ENCODE measurements at regions not wholly inside any gene's neighbourhood (a gene's known extent, or its start where the extent isn't known, plus 50 kb on each side); places are given as distances from the start of the nearest gene placed in this dataset.

DNA sequence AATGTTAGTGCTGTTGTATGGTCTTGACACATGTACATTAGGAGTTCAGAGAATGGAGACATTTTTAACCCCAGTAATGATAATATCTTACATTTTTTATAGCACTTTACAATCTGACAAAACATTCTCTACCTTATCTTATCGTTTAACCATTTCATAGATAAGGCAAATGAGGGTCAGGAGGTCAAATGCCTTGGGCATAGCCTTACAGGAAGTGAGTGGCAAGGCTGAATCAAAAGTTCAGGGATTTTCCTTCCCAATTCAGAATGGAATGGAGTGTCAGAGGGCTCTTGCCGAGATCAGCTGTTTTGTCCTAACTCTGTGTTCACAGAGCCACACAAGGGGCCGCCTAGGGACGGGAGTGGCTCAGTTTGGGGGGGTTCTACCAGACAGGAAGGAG is 57.6 kb upstream of the AK4 start:
- TF ChIP-seq POLR2A (IDR thresholded peaks at IDR 0.05; ENCODE audit: low read depth, low read length) (no peak), TAF1 (IDR thresholded peaks at IDR 0.05; ENCODE audit: borderline replicate concordance, low read depth, low read length) (no peak), POLR2AphosphoS5 (IDR thresholded peaks at IDR 0.05; ENCODE audit: low read depth, low read length) (no peak)
